NCI-H128 (cell line): ENCODE measurements at regions not wholly inside any gene's neighbourhood (a gene's known extent, or its start where the extent isn't known, plus 50 kb on each side); places are given as distances from the start of the nearest gene placed in this dataset.

Source experiments
- DNase-seq: peaks from one replicate; lab custom pipeline; 2025; ENCODE audit not compliant: unreplicated experiment; lab: John Stamatoyannopoulos, UW

GRCh38 chr14:97704316-97704885, 907.2 kb downstream of the VRK1 start:
- no peak for DNase-seq

DNA sequence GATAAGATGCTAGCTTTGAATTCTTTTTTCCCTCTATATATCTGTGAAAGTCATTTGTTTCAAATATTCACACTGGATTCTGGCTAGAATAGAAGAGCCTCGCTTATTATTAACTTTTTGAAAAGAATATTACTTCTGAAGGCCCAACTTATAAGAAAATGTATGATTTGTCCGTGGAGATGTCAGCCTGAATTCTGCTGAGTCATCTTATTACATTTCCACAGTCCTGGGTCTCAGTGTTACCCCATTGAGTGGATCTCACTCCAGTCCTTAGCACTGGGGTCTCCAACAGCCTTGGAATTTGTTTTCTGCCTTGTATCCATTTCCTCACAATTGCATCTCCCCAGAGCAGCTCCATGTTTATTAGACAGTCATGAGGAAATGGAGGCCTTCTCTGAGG, 907.9 kb downstream of the VRK1 start:
- DNase-seq, result no peak

DNA sequence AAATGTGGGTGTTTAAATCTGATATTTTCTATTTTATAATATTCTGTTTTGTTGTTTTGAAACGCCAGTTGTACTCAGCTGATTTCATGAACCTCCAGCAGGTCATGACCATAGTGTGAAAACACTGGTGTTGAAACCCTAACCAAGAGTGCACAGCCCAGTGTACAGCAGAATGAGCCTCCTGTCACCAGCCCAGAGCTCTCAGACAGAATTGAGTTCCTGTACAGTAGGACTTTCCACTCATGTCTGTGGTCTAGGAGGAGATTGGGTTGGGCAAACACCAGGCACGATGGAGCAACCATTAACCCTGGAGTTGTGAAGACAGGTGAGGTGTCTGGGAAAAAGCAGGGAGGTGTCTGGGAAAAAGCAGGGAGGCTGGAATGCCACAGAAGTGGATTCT, 908.8 kb downstream of the VRK1 start:
- DNase-seq, result no peak

DNA sequence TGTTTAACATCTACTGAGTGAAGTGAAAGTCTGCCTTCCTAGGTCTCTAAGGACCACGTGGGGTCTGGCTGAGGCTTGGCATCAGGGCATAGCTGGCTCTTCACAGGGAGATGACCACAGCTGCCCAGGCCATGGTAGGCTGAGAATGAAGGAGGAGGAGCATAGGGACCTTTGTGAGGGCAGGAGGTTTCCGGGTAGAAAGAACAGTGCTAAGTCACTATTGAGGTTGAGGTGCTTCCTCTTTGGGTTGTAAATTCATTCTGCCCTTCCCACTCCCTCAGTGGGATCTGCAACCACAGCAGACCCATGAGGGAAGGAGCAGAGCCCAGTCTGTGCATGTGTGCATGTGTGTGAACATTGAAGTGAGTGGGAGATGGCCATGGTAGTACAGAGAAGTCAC, 909.6 kb downstream of the VRK1 start:
- no peak for DNase-seq

- DNase-seq, result no peak
Measured at GRCh38 chr14:97707603-97708002, 910.4 kb downstream of the VRK1 start.

GRCh38 chr14:97709552-97709951, 912.4 kb downstream of the VRK1 start:
- no peak for DNase-seq

DNA sequence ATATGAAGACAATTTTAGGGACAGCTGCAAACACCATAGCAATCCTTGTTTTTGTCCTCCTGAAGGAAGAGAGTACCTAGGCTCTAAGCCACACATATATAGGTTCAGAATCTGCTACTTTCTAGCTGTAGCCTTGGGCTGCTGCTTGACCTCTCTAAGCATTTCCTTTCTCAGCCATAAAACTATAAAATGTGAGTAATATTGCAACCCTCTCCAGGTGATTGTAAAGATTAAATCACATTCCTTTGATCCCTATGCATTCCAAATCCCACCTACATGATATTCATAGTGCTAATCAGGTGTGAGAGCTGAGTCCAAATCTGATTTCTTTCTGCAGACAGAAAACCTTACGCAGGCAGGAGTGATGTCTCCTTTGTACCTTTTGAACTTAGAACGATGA, 913.5 kb downstream of the VRK1 start:
- no peak for DNase-seq

- DNase-seq, result no peak
Measured at GRCh38 chr14:97712471-97712870, 915.3 kb downstream of the VRK1 start.

- DNase-seq, result no peak
Measured at GRCh38 chr14:97713023-97713422, 915.8 kb downstream of the VRK1 start.

DNA sequence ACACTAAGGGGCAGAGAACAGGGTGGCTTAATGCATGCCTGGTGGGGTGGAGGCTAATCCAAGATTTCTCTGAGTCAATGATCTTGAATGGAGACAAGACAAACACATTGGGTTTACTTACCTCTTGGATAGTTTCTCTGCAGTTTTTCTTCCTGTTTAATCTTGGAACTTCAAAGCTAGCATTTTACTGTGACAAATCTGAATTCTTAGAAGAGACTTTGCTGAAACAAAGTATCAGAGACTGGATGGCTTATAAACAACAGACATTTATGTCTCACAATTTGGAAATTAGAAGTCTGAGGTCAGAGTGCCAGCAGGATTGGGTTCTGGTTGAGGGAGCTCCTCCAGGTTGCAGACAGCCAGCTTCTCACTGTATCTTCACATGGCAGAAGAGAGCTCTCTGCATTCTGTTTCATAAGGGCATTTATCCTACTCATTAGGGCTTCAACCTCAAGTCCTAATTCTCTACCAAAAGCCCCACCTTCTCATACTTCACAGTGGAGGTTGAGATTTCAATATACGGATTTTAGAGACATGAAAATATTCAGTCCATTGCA, 921.8 kb downstream of the VRK1 start:
- no peak for DNase-seq

- no peak for DNase-seq
Measured at GRCh38 chr14:97719931-97720330, 922.7 kb downstream of the VRK1 start.

DNA sequence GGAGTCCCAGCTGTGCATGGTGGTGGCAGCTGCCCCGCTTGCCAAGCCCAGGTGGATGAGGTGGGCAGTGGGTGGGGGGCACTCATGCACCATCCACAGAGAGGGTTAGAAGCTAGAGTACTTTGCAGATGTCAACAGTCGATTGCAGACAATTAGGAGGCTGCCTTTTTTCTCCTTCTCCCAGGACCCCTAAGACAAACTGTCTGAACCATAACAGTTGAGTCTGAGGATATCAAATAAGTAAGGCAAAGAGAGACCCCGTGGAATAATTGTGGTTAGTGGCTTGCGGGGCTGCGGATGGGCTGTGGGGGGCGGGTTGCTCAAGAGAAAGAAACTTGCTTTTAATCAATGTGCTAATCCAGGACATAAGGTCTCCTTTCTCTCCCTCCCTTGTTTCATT, 926.2 kb downstream of the VRK1 start:
- DNase-seq, result no peak

DNA sequence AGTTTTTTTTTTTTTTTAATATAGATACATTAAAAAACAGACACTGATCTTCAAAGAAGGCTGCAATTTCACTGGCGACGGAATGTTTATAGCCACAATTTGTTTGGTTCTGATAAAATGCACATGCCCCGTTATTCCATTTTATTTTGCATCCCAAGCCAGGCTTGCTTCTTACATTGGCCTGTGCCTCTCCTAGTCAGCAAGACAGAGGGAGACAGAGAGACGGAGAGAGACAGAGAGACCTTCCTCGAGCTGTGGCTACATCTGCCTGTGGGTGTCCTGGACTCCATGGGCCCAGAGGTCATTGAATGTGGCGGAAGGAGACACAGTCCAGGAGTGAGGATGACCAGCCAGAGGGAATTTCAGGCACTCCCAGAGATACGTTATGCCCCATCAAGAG, 926.6 kb downstream of the VRK1 start:
- DNase-seq, result no peak

- no peak for DNase-seq
Measured at GRCh38 chr14:97724265-97724731, 927.1 kb downstream of the VRK1 start.

DNA sequence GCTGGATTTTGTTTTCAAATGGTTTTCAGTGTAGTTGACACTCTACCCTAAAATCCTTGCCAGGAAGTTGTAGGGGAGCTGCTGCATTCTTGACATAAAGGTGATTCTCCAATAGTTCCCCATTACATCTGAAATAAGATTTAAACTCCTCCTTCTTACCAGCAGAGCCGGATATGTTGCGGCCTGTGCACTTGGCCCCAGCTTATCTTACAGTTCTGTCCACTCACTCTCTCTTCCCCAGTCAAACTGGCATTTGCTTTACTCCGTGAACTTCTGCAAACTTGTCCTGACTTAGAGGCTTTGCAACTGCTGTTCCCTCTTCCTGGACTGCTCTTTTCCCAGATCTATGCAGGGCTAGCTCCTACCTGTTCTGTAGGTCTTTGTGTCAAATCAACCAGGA, 929.5 kb downstream of the VRK1 start:
- no peak for DNase-seq

DNA sequence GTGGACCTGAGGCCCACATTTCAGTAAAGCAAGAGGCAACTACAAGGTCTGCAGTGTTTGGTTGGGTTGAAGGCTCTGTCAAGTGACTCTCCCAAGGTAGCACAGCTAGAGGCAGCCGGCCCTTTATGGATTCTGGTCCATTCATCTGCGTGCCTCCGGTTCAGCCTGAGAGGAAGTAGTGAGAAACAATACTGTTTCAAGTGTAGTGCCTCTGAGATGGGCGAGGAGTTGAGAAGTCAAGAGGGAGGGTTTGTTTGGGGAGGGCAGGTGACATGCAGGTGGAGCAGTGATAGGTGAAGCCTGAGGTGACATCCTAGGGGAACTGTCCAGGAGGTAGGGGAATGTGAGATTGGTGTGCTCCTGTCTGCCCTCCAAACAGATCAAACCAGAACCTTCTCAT, 933.5 kb downstream of the VRK1 start:
- DNase-seq, result no peak

- DNase-seq, result no peak
Measured at GRCh38 chr14:97731800-97732199, 934.6 kb downstream of the VRK1 start.

- DNase-seq, result no peak
Measured at GRCh38 chr14:97747316-97747715, 950.1 kb downstream of the VRK1 start.

GRCh38 chr14:97748616-97749015, 951.4 kb downstream of the VRK1 start:
- no peak for DNase-seq

- no peak for DNase-seq
Measured at GRCh38 chr14:97757491-97757890, 960.3 kb downstream of the VRK1 start.

DNA sequence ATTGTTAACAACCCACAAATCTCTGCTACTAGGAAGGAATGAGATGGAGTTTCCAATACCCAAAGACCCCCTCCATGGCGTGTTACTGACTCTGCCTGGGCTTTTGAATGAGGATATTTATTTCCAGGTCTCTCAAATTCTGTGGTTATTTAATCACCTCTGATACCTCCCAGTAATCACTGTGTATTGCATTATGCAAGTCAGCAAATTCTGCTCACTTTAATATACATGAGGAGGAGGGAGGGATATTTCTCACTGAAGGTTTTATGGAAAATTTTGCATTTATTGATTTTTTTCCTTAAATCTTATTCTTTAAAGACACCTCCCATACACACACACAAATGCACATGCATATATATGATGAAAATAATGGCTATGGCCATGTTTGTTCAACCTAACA, 962.9 kb downstream of the VRK1 start:
- DNase-seq, result no peak

DNA sequence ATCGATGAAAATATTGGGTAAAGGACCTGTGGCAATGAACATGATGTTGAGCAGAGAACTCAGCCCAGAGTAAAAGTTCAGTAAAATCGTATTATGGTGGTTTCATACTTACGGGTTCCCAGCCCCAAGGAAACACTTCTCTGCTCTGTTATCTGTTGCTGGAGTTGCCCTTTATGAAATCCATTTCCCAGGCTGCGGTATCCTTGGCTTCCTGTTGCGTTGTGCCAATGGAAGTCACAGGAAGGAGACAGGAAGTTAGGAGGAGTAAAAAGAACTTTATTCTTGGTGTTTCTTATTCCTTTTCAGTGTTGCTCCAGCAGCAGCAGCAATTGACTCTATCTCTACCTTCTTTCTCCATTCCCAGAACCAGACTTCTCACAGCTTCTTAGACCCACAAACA, 965.2 kb downstream of the VRK1 start:
- no peak for DNase-seq

DNA sequence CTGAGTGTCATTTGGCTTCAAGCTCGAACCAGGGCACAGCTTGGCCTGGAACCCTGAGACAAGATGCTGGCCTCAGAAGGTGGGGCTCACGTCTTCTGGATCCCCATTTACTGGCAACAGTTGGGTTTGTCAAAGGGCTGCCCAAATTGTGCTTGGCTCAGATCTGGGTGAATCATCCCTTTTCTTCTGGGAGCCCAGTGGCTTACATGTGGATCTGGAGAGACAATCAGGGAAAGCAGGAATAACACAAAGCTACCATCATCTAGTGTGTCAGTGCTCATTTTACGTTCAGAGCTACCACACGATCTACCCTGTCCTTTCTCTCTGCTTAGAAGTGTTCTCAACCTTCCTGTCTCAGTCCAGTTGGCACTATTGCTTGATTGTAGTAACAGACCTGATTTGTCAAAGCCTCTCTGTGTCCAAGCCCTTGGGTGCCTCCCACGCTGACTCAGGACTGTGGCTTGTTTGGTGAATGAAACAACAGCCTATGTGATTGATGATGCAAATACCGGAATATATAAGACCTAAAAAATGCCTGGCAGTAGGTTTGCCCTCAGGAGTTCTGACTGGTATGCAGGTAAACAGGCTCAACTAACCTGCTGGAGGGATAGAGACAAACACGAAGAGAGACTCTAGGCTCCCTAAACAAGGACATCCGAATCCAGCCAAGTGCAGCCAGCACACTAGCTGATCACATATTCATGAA, 974.3 kb downstream of the VRK1 start:
- DNase-seq, result no peak
